ENCODE measurements at regions not wholly inside any gene's neighbourhood (a gene's known extent, or its start where the extent isn't known, plus 50 kb on each side); places are given as distances from the start of the nearest gene placed in this dataset.

- TF ChIP-seq CTCF (conservative IDR thresholded peaks at IDR 0.05; ENCODE audit: low read depth in 2 of 2) (no peak), EZH2phosphoT487 (IDR thresholded peaks at IDR 0.05; ENCODE audit: unreplicated experiment) (no peak)
Observed at GRCh38 chr17:63381101-63381729, 64.9 kb downstream of the CYB561 start.
